ENCODE measurements at regions not wholly inside any gene's neighbourhood (a gene's known extent, or its start where the extent isn't known, plus 50 kb on each side); places are given as distances from the start of the nearest gene placed in this dataset.

GRCh38 chr14:98799891-98800290 is 472.1 kb downstream of the BCL11B start:
- no peak for TF ChIP-seq POLR2A (IDR thresholded peaks at IDR 0.05; ENCODE audit: low read depth, low read length)
- TF ChIP-seq SPI1 (IDR thresholded peaks at IDR 0.05; ENCODE audit: low read depth, low read length) = no peak
- no peak for TF ChIP-seq POLR2AphosphoS5 (IDR thresholded peaks at IDR 0.05; ENCODE audit: low read depth, low read length)
- TF ChIP-seq TAF1 (IDR thresholded peaks at IDR 0.05; ENCODE audit: low read depth, low read length) = no peak
- no peak for TF ChIP-seq PAX5 (IDR thresholded peaks at IDR 0.05; ENCODE audit: insufficient read depth, low read length, severe bottlenecking)
- TF ChIP-seq POU2F2 (IDR thresholded peaks at IDR 0.05; ENCODE audit: low read depth, low read length) = no peak

Data from GM12891 (cell line).